ENCODE measurements at regions not wholly inside any gene's neighbourhood (a gene's known extent, or its start where the extent isn't known, plus 50 kb on each side); places are given as distances from the start of the nearest gene placed in this dataset.

DNA sequence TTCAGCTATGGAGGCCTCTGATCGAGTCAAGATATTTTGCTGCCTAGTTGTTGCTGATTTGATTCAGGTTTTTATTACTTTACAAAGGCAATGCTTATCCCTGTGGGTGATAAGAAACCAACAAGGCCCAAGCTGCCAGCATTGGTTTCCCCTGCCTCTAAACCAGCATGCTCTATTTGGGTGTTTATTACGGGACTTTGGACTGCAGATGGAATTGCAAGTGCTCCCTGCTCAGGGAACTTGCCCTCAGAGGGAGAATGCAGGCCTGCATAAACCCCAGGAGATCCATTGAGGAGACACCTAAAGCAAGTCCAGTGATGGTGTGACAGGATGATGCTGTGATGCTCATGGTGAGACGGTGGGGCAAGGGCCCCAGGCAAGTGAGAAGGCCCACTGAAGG lies 172.1 kb downstream of the VAPA start:
- TF ChIP-seq, protein P1, sequence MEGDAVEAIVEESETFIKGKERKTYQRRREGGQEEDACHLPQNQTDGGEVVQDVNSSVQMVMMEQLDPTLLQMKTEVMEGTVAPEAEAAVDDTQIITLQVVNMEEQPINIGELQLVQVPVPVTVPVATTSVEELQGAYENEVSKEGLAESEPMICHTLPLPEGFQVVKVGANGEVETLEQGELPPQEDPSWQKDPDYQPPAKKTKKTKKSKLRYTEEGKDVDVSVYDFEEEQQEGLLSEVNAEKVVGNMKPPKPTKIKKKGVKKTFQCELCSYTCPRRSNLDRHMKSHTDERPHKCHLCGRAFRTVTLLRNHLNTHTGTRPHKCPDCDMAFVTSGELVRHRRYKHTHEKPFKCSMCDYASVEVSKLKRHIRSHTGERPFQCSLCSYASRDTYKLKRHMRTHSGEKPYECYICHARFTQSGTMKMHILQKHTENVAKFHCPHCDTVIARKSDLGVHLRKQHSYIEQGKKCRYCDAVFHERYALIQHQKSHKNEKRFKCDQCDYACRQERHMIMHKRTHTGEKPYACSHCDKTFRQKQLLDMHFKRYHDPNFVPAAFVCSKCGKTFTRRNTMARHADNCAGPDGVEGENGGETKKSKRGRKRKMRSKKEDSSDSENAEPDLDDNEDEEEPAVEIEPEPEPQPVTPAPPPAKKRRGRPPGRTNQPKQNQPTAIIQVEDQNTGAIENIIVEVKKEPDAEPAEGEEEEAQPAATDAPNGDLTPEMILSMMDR (IDR thresholded peaks at IDR 0.05; ENCODE audit: extremely low read depth, low read depth, low read length), result no peak
- no peaks in the 10 kb centered on the region for H3K4me1 ChIP-seq (ENCODE audit: insufficient read depth, low read length)
- no peaks in the 10 kb centered on the region for H4K20me1 ChIP-seq (ENCODE audit: insufficient read depth, low read length)
- peaks cover 12% of the 10 kb centered on the region for H3K9me3 ChIP-seq (ENCODE audit: low read depth, low read length)
- no peak overlapping the region for H3K4me3 ChIP-seq (ENCODE audit: insufficient read depth, low read length)
- H3K27ac ChIP-seq (ENCODE audit: low read depth, low read length), result no peak overlapping the region
- no peak overlapping the region for H2AFZ ChIP-seq (ENCODE audit: low read length)
- H3K79me2 ChIP-seq (ENCODE audit: insufficient read depth, low read length), result no peaks in the 10 kb centered on the region
- H3K27me3 ChIP-seq (ENCODE audit: insufficient read depth, low read length), result peaks cover 9% of the 10 kb centered on the region
- H3K4me2 ChIP-seq (ENCODE audit: insufficient read depth, low read length), result no peak overlapping the region
- DNase-seq (ENCODE audit: insufficient read length, low spot score, missing footprints), result no peak
- no peaks in the 10 kb centered on the region for H3K36me3 ChIP-seq (ENCODE audit: insufficient read depth, low read length)

DNA sequence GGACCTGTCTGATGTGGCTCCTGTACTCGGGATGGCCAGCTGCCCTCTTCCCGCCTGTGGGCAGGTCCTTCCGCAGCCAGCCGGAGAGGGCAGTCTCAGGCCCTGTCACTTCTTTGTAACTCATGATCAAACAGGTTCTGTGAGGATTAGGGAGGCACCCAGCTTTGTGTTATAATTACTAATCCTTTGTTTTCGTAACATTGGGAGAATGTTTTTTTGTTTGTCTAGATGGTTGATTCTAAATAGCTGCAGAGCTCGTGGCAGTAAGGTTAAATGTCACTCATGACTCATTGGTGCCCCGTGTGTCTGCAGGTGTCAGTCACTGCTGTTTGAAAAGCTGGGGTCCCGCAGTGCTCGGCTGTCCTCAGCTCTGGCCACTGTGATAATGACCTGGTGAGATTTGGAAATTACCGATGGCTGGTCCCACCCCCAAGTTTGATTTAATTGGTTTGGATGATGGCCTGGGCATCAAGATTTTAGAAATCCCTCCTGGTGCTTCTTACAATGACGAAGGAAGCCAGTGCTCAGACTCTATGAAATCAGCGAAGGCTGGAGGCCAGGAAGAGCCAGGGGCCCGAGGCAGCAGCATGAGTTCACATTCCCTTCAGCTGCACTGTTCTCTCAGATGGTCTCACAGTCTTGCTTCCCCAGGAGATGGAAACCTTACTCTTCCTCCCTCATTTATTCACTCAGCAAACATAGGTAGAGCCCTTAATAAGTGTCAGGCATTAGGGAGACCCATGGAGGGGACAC lies 172.8 kb downstream of the VAPA start:
- DNase-seq (ENCODE audit: insufficient read length, low spot score, missing footprints), result no peak
- Histone ChIP-seq H3K27ac (ENCODE audit: low read depth, low read length) (no peak overlapping the region), H3K4me2 (ENCODE audit: insufficient read depth, low read length) (no peak overlapping the region), H3K4me1 (ENCODE audit: insufficient read depth, low read length) (no peaks in the 10 kb centered on the region), H3K79me2 (ENCODE audit: insufficient read depth, low read length) (no peaks in the 10 kb centered on the region), H2AFZ (ENCODE audit: low read length) (no peak overlapping the region), H3K9me3 (ENCODE audit: low read depth, low read length) (peaks cover 12% of the 10 kb centered on the region), H3K4me3 (ENCODE audit: insufficient read depth, low read length) (no peak overlapping the region), H3K36me3 (ENCODE audit: insufficient read depth, low read length) (no peaks in the 10 kb centered on the region), H3K27me3 (ENCODE audit: insufficient read depth, low read length) (peaks cover 9% of the 10 kb centered on the region), H4K20me1 (ENCODE audit: insufficient read depth, low read length) (no peaks in the 10 kb centered on the region)
- TF ChIP-seq, protein P1 (IDR thresholded peaks at IDR 0.05; ENCODE audit: extremely low read depth, low read depth, low read length), result no peak

GRCh38 chr18:10088734-10089133 lies 174.9 kb downstream of the VAPA start:
- DNase-seq (ENCODE audit: insufficient read length, low spot score, missing footprints), result no peak

GRCh38 chr18:10089881-10090280 lies 176.1 kb downstream of the VAPA start:
- Histone ChIP-seq H3K27ac (ENCODE audit: low read depth, low read length) (no peak overlapping the region), H3K27me3 (ENCODE audit: insufficient read depth, low read length) (peaks cover 9% of the 10 kb centered on the region), H3K9me3 (ENCODE audit: low read depth, low read length) (peaks cover 2% of the 10 kb centered on the region), H3K4me3 (ENCODE audit: insufficient read depth, low read length) (no peak overlapping the region), H3K4me1 (ENCODE audit: insufficient read depth, low read length) (no peaks in the 10 kb centered on the region), H4K20me1 (ENCODE audit: insufficient read depth, low read length) (no peaks in the 10 kb centered on the region), H3K4me2 (ENCODE audit: insufficient read depth, low read length) (no peak overlapping the region), H3K79me2 (ENCODE audit: insufficient read depth, low read length) (no peaks in the 10 kb centered on the region), H2AFZ (ENCODE audit: low read length) (no peak overlapping the region), H3K36me3 (ENCODE audit: insufficient read depth, low read length) (no peaks in the 10 kb centered on the region)
- TF ChIP-seq, protein P1 (IDR thresholded peaks at IDR 0.05; ENCODE audit: extremely low read depth, low read depth, low read length), result no peak
- DNase-seq (ENCODE audit: insufficient read length, low spot score, missing footprints), result no peak

More at GRCh38 chr18:10088734-10089133, 174.9 kb downstream of the VAPA start:
- peaks cover 2% of the 10 kb centered on the region for H3K9me3 ChIP-seq (ENCODE audit: low read depth, low read length)
- peaks cover 9% of the 10 kb centered on the region for H3K27me3 ChIP-seq (ENCODE audit: insufficient read depth, low read length)
- H3K4me2 ChIP-seq (ENCODE audit: insufficient read depth, low read length), result no peak overlapping the region
- no peaks in the 10 kb centered on the region for H3K79me2 ChIP-seq (ENCODE audit: insufficient read depth, low read length)
- no peaks in the 10 kb centered on the region for H3K36me3 ChIP-seq (ENCODE audit: insufficient read depth, low read length)
- no peak overlapping the region for H3K4me3 ChIP-seq (ENCODE audit: insufficient read depth, low read length)
- H3K27ac ChIP-seq (ENCODE audit: low read depth, low read length), result no peak overlapping the region
- no peaks in the 10 kb centered on the region for H4K20me1 ChIP-seq (ENCODE audit: insufficient read depth, low read length)
- no peak overlapping the region for H2AFZ ChIP-seq (ENCODE audit: low read length)
- TF ChIP-seq, protein P1 (IDR thresholded peaks at IDR 0.05; ENCODE audit: extremely low read depth, low read depth, low read length), result no peak
- no peaks in the 10 kb centered on the region for H3K4me1 ChIP-seq (ENCODE audit: insufficient read depth, low read length)

All from osteoblast (primary cell).